ENCODE measurements at regions not wholly inside any gene's neighbourhood (a gene's known extent, or its start where the extent isn't known, plus 50 kb on each side); places are given as distances from the start of the nearest gene placed in this dataset.

DNA sequence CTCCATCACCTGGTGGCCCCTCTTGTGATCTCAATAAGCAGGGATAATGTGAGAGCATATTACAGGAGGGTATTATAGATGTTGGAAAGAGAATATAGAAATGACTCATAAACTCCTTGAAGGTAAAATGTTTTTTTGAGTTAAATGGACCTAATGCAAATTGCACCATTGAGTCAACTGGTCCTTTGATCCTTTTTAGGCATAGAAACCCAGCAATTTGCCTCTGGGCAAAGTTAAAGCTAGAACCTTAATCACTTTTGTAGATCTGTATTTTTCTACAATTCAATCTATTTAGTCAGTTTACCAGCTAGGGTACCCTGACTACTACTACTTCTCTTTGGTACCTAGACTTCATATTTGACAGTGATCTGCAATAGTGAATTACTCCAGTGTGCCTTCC is 71.8 kb upstream of the RNF152 start:
- no peaks in the 10 kb centered on the region for H3K27me3 ChIP-seq (ENCODE audit: control insufficient read depth, insufficient read depth, low read length)
- DNase-seq (no peak), ATAC-seq (ENCODE audit: low read depth) (no peak)
- no peak overlapping the region for H3K4me3 ChIP-seq (ENCODE audit: insufficient read depth, low read depth, low read length)
- H3K4ac ChIP-seq (ENCODE audit: low read depth, low read length), result no peak overlapping the region
- H2BK120ac ChIP-seq (ENCODE audit: low read depth, low read length), result no peak overlapping the region
- H4K8ac ChIP-seq (ENCODE audit: low read depth in 2 of 2, low read length in 2 of 2), result no peak overlapping the region
- no peak overlapping the region for H2AFZ ChIP-seq (replicated peaks; ENCODE audit: low read length, poor library complexity)
- peaks cover 2% of the 10 kb centered on the region; the same call in 1 of the 2 replicates for H3K9me1 ChIP-seq (ENCODE audit: insufficient read depth, low read length)
- no peak overlapping the region for H3K18ac ChIP-seq (ENCODE audit: low read depth, low read length)
- ChIA-PET POLR2A (ENCODE audit: unreplicated experiment) (interaction anchor here (1.3 kb wide), 1 partner anchor 16 kb away, joined by 3 read pairs; no protein-coding TSS in a partner anchor), CTCF (interaction anchor here (0.5 to 1.5 kb wide), 2 partner anchors 18 to 261 kb away, joined by 4 to 5 read pairs; no protein-coding TSS in a partner anchor)
- no peak overlapping the region for H2BK5ac ChIP-seq (ENCODE audit: low read depth, low read length, poor library complexity, severe bottlenecking)
- no peak overlapping the region for H3K9ac ChIP-seq (ENCODE audit: low read depth, low read length)
- H3K27ac ChIP-seq (ENCODE audit: insufficient read depth, low read length), result no peak overlapping the region
- H3K14ac ChIP-seq (replicated peaks; ENCODE audit: low read depth, low read length), result no peak overlapping the region
- H4K5ac ChIP-seq (ENCODE audit: low read depth, low read length), result no peak overlapping the region
- H2BK15ac ChIP-seq (ENCODE audit: low read depth, low read length), result no peak overlapping the region
- no peaks in the 10 kb centered on the region for H3K4me1 ChIP-seq (ENCODE audit: control insufficient read depth, insufficient read depth, low read length)
- H3K36me3 ChIP-seq (ENCODE audit: control insufficient read depth, insufficient read depth, low read length), result no peaks in the 10 kb centered on the region
- in situ Hi-C loops (cut with MboI; ENCODE audit: low sequenced_read_pairs), result no loop called here
- no peaks in the 10 kb centered on the region for H3K9me3 ChIP-seq (ENCODE audit: control insufficient read depth, insufficient read depth, low read length)
- no peak overlapping the region for H4K91ac ChIP-seq (ENCODE audit: insufficient read depth, low read depth, low read length)
- TF ChIP-seq RCOR1 (IDR thresholded peaks at IDR 0.05; ENCODE audit: insufficient replicate concordance, low read length) (no peak), SMC3 (IDR thresholded peaks at IDR 0.05; ENCODE audit: low read depth, low read length) (no peak), RFX5 (IDR thresholded peaks at IDR 0.05; ENCODE audit: low read depth, low read length) (no peak)
- no TSS peak for BruUV-seq (replicated peaks)
- H3K56ac ChIP-seq (ENCODE audit: extremely low read depth, insufficient read depth, low read length), result no peak overlapping the region
- dilution Hi-C loops (cut with HindIII; ENCODE audit: low sequenced_read_pairs, unreplicated experiment), result no loop called here
- no peaks in the 10 kb centered on the region for H3K79me1 ChIP-seq (ENCODE audit: low read depth in 1 of 2, low read length in 2 of 2)
- intact Hi-C loops (cut with micrococcal nuclease), result no loop called here
- H3K23ac ChIP-seq (ENCODE audit: low read depth, low read length), result no peak overlapping the region
- no peak overlapping the region for H2BK20ac ChIP-seq (ENCODE audit: low read depth, low read length)
- no peak overlapping the region for H3K4me2 ChIP-seq (ENCODE audit: low read depth, low read length)
- no peak overlapping the region for H2AK5ac ChIP-seq (ENCODE audit: low read depth, low read length)
- no peaks in the 10 kb centered on the region for H4K20me1 ChIP-seq (ENCODE audit: insufficient read depth, low read length)
- H2AK9ac ChIP-seq (replicated peaks; ENCODE audit: low read depth, low read length, poor library complexity), result no peak overlapping the region

All from IMR-90 (cell line).